Stimulated activated naive B cell treated with anti-CD40 and anti-IgM and Interleukin-4, amounts not matched to agents 10 μg/mL and 1 μg/mL and 100 μg/mL, for 72 hours (primary cell): ENCODE measurements at regions not wholly inside any gene's neighbourhood (a gene's known extent, or its start where the extent isn't known, plus 50 kb on each side); places are given as distances from the start of the nearest gene placed in this dataset.
"Not testable (repeated sequence)": the region's sequence is repeated elsewhere in the genome, so short reads cannot be mapped to it uniquely, and the experiment has no call there.

Experiments used
- ATAC-seq, 2 donors: fragments of 150-1000 bp; cut with Tn5 transposase; replicated peaks; 2 replicates each; pipeline ENCODE4 v1.10.0; 2021; ENCODE audit warnings: moderate library complexity in 1 of 2
- DNase-seq: peaks from one replicate; pipeline ENCODE4 v3.0.0; 2021
- H3K27ac Mint-ChIP-seq: one replicate; pipeline ENCODE4 v1.8.0; 2022; ENCODE audit warnings: mild to moderate bottlenecking, mixed read lengths
- H3K27me3 Mint-ChIP-seq, 2 donors: one replicate each; pipeline ENCODE4 v1.8.0; 2022; ENCODE audit warnings: mixed read lengths in 2 of 2
- H3K36me3 Mint-ChIP-seq, 2 donors: one replicate each; pipeline ENCODE4 v1.8.0; 2022; ENCODE audit warnings: mixed read lengths in 2 of 2, mild to moderate bottlenecking in 1 of 2
- H3K4me1 Mint-ChIP-seq, 2 donors: one replicate each; pipeline ENCODE4 v1.8.0; 2022; ENCODE audit warnings: mixed read lengths in 2 of 2, mild to moderate bottlenecking in 1 of 2
- H3K4me3 Mint-ChIP-seq, 2 donors: one replicate each; pipeline ENCODE4 v1.8.0; 2022; ENCODE audit warnings: mild to moderate bottlenecking in 2 of 2, mixed read lengths in 2 of 2, moderate library complexity in 1 of 2
- H3K9me3 Mint-ChIP-seq, 2 donors: one replicate each; pipeline ENCODE4 v1.8.0; 2022; ENCODE audit warnings: mixed read lengths in 2 of 2, mild to moderate bottlenecking in 1 of 2

GRCh38 chr3:145704020-145704419, 457.0 kb downstream of the PLOD2 start:
- no peaks in the 10 kb centered on the region for H3K36me3 Mint-ChIP-seq
- H3K4me1 Mint-ChIP-seq, result no peaks in the 10 kb centered on the region
- ATAC-seq (no peak), DNase-seq (no peak)
- no peaks in the 10 kb centered on the region for H3K9me3 Mint-ChIP-seq
- no peak overlapping the region for H3K27ac Mint-ChIP-seq
- no peak overlapping the region for H3K4me3 Mint-ChIP-seq
- H3K27me3 Mint-ChIP-seq, result no peaks in the 10 kb centered on the region

GRCh38 chr3:145709779-145710178, 451.2 kb downstream of the PLOD2 start:
- not testable (repeated sequence) for H3K4me3 Mint-ChIP-seq, ATAC-seq, DNase-seq, H3K4me1 Mint-ChIP-seq, H3K27ac Mint-ChIP-seq, H3K27me3 Mint-ChIP-seq, H3K36me3 Mint-ChIP-seq
- H3K9me3 Mint-ChIP-seq, result peaks cover 6 to 12% of the 10 kb centered on the region in 2 donors

- Mint-ChIP-seq H3K36me3 (no peaks in the 10 kb centered on the region), H3K27ac (no peak overlapping the region), H3K4me1 (no peaks in the 10 kb centered on the region), H3K4me3 (no peak overlapping the region), H3K9me3 (peaks cover 3 to 8% of the 10 kb centered on the region in 2 donors), H3K27me3 (no peaks in the 10 kb centered on the region)
- DNase-seq (no peak), ATAC-seq (no peak)
Measured at GRCh38 chr3:145716519-145716918, 444.5 kb downstream of the PLOD2 start.

GRCh38 chr3:145719114-145719513, 441.9 kb downstream of the PLOD2 start:
- no peak overlapping the region for H3K4me3 Mint-ChIP-seq
- no peak overlapping the region for H3K27ac Mint-ChIP-seq
- H3K27me3 Mint-ChIP-seq, result no peaks in the 10 kb centered on the region
- peaks cover 0 to 4% of the 10 kb centered on the region in 2 donors for H3K9me3 Mint-ChIP-seq
- H3K36me3 Mint-ChIP-seq, result no peaks in the 10 kb centered on the region
- no peaks in the 10 kb centered on the region for H3K4me1 Mint-ChIP-seq
- ATAC-seq, result no peak
- no peak for DNase-seq

- no peak overlapping the region for H3K4me3 Mint-ChIP-seq
- H3K36me3 Mint-ChIP-seq, result no peaks in the 10 kb centered on the region
- no peaks in the 10 kb centered on the region for H3K4me1 Mint-ChIP-seq
- H3K27me3 Mint-ChIP-seq, result no peaks in the 10 kb centered on the region
- H3K27ac Mint-ChIP-seq, result no peak overlapping the region
- ATAC-seq (no peak), DNase-seq (no peak)
- peaks cover 0 to 4% of the 10 kb centered on the region in 2 donors for H3K9me3 Mint-ChIP-seq
Measured at GRCh38 chr3:145721273-145721805, 439.6 kb downstream of the PLOD2 start.

- H3K4me1 Mint-ChIP-seq, result no peaks in the 10 kb centered on the region
- no peak overlapping the region for H3K4me3 Mint-ChIP-seq
- peaks cover 0 to 4% of the 10 kb centered on the region in 2 donors for H3K9me3 Mint-ChIP-seq
- H3K36me3 Mint-ChIP-seq, result no peaks in the 10 kb centered on the region
- H3K27me3 Mint-ChIP-seq, result no peaks in the 10 kb centered on the region
- H3K27ac Mint-ChIP-seq, result no peak overlapping the region
- no peak for ATAC-seq
- DNase-seq, result no peak
Measured at GRCh38 chr3:145721815-145722214, 439.2 kb downstream of the PLOD2 start.

DNA sequence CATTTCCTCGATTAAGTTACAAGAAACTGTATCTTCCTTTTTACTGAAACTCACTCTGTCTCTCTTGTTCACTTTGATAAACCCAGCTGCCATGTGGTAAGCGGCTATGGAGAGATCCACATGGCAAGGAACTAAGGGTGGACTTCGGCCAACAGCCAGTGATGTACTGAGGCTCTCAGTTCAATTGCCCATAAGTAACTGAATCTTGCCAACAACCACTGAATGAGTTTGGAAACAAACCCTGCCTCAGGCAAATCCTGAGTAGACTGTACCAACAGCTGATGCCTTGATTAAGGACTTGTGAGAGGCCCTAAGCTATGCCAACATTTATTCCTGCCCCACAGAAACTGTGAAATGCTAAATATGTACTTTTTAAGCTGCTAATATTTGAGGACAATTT, 433.5 kb downstream of the PLOD2 start:
- Mint-ChIP-seq H3K27ac (no peak overlapping the region), H3K36me3 (no peaks in the 10 kb centered on the region), H3K9me3 (peaks cover 0 to 7% of the 10 kb centered on the region in 2 donors), H3K27me3 (no peaks in the 10 kb centered on the region), H3K4me3 (no peak overlapping the region), H3K4me1 (no peaks in the 10 kb centered on the region)
- no peak for ATAC-seq
- no peak for DNase-seq

DNA sequence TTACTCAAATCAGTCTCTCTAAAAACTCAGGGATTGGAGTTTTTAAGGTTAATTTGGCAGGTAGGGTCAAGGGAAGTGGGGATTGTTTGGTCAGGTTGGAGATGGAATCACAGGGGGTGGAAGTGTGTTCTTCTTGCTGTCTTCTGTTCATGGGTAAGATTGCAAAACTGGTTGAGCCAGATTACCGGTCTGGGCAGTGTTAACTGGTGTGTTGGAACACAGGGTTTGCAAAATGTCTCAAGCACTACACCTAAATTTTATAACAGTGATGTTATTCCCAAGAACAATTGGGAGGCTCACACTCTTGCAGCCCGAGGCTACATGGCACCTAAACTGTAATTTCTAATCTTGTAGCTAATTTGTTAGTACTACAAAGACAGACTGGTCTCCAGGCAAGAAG, 425.4 kb downstream of the PLOD2 start:
- H3K36me3 Mint-ChIP-seq, result no peaks in the 10 kb centered on the region
- ATAC-seq, result no peak
- no peak overlapping the region for H3K27ac Mint-ChIP-seq
- H3K4me3 Mint-ChIP-seq, result no peak overlapping the region
- H3K4me1 Mint-ChIP-seq, result no peaks in the 10 kb centered on the region
- no peaks in the 10 kb centered on the region for H3K9me3 Mint-ChIP-seq
- no peak for DNase-seq
- no peaks in the 10 kb centered on the region for H3K27me3 Mint-ChIP-seq

- Mint-ChIP-seq H3K36me3 (no peaks in the 10 kb centered on the region), H3K4me1 (no peaks in the 10 kb centered on the region), H3K9me3 (no peaks in the 10 kb centered on the region), H3K27me3 (no peaks in the 10 kb centered on the region), H3K27ac (no peak overlapping the region), H3K4me3 (no peak overlapping the region)
- DNase-seq (no peak), ATAC-seq (no peak)
Measured at GRCh38 chr3:145737952-145738351, 423.0 kb downstream of the PLOD2 start.

DNA sequence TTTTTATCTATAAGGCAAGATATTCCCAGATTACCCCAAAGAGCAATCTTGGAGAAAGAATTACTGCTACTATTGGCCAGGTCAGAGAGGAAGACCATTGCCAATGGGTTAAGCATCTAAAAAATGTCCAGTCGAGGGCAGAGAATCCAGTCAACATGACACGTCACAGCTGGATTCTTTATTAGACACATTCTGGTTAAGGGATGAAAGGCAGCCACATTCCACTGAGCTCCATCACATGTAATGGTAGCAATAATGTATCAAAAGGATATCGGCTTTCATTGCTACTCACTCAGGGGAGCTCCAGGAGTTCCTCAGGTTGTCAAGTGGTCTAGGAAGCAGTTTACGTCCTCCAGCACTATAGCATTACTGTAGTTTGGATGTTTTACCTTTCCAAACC, 421.1 kb downstream of the PLOD2 start:
- no peak for DNase-seq
- Mint-ChIP-seq H3K9me3 (no peaks in the 10 kb centered on the region), H3K27me3 (no peaks in the 10 kb centered on the region), H3K4me3 (no peak overlapping the region), H3K27ac (no peak overlapping the region), H3K36me3 (no peaks in the 10 kb centered on the region), H3K4me1 (no peaks in the 10 kb centered on the region)
- no peak for ATAC-seq

- H3K9me3 Mint-ChIP-seq, result peaks cover 0 to 6% of the 10 kb centered on the region in 2 donors
- no peak overlapping the region for H3K4me3 Mint-ChIP-seq
- H3K27me3 Mint-ChIP-seq, result no peaks in the 10 kb centered on the region
- no peak overlapping the region for H3K27ac Mint-ChIP-seq
- no peaks in the 10 kb centered on the region for H3K36me3 Mint-ChIP-seq
- ATAC-seq, result no peak
- no peaks in the 10 kb centered on the region for H3K4me1 Mint-ChIP-seq
- no peak for DNase-seq
Measured at GRCh38 chr3:145750657-145751056, 410.3 kb downstream of the PLOD2 start.

GRCh38 chr3:145752576-145752975, 408.4 kb downstream of the PLOD2 start:
- H3K4me1 Mint-ChIP-seq, result no peaks in the 10 kb centered on the region
- peaks cover 0 to 3% of the 10 kb centered on the region in 2 donors for H3K9me3 Mint-ChIP-seq
- H3K27ac Mint-ChIP-seq, result no peak overlapping the region
- ATAC-seq, result no peak
- H3K27me3 Mint-ChIP-seq, result no peaks in the 10 kb centered on the region
- no peaks in the 10 kb centered on the region for H3K36me3 Mint-ChIP-seq
- no peak for DNase-seq
- H3K4me3 Mint-ChIP-seq, result no peak overlapping the region

GRCh38 chr3:145754605-145755289, 406.2 kb downstream of the PLOD2 start:
- Mint-ChIP-seq H3K4me1 (no peaks in the 10 kb centered on the region), H3K27ac (no peak overlapping the region), H3K27me3 (no peaks in the 10 kb centered on the region), H3K9me3 (peaks cover 0 to 3% of the 10 kb centered on the region in 2 donors), H3K36me3 (no peaks in the 10 kb centered on the region), H3K4me3 (no peak overlapping the region)
- no peak for ATAC-seq
- DNase-seq, result no peak

DNA sequence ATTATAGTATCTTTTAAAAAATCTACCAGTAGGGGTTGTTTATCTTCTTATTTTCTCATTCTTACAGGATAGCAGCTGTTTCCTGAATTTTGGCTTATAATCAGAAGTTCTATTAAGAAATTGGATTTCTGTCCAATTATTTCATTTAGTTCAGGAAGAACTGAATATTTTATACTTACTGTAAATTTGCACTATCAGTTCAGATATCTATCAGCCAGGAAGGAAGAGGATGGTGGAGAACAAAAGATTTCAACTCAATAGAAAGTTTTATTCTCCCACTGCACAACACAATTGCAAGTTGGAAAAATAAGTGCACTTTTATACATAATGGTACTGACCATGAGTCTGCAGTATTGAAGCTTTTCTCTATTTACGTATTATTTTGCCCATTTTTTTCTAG, 400.9 kb downstream of the PLOD2 start:
- ATAC-seq (no peak), DNase-seq (no peak)
- Mint-ChIP-seq H3K27me3 (no peaks in the 10 kb centered on the region), H3K4me3 (no peak overlapping the region), H3K4me1 (no peaks in the 10 kb centered on the region), H3K9me3 (no peaks in the 10 kb centered on the region), H3K27ac (no peak overlapping the region), H3K36me3 (no peaks in the 10 kb centered on the region)

DNA sequence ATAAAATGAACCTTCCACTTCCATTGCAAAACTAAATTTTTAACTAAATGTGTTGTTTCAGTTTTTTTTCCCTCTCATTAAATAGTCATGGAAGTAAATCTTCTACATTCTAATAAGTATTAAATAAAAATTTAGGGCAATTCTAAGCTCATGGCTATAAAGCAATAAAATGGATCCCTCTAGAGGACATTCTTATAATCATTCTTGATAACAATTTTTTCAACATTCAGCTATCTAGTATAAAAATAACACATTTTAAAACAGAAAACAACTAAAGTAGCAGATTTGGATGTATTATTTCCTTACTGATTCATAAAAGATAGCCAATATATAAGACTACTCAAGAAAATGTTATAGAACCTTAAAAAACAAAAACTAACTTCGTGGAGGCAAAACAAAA, 393.1 kb downstream of the PLOD2 start:
- Mint-ChIP-seq H3K4me1 (no peaks in the 10 kb centered on the region), H3K27ac (no peak overlapping the region), H3K4me3 (no peak overlapping the region), H3K9me3 (peaks cover 4 to 8% of the 10 kb centered on the region in 2 donors), H3K36me3 (no peaks in the 10 kb centered on the region), H3K27me3 (no peaks in the 10 kb centered on the region)
- ATAC-seq (no peak), DNase-seq (no peak)
